NK-92 treated with Interleukin-12 subunit alpha and Interleukin-12 subunit beta, amount 100 ng/mL, for 24 hours (cell line): ENCODE measurements at regions not wholly inside any gene's neighbourhood (a gene's known extent, or its start where the extent isn't known, plus 50 kb on each side); places are given as distances from the start of the nearest gene placed in this dataset.
"Not testable (repeated sequence)": the region's sequence is repeated elsewhere in the genome, so short reads cannot be mapped to it uniquely, and the experiment has no call there.

Experiments
- DNase-seq: peaks from one replicate; lab custom pipeline; 2025; lab: John Stamatoyannopoulos, UW

DNA sequence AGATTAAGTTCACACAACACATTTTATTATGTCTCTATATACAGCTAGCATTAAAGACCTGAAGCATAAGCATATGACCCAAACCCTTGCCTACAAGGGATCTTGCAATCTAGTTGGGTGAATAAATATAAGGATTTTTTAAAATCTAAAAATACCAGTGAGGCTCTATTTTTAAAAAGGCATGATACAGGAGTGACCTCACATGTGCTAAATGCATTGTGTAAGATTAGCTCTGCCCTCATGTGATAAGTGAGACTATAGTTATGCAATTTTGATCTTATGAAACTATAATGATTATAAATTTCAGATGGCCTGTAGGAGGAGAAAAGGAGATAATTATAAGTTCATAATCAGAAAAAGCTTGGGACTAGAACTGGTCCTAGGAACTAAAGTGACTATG is 451.0 kb upstream of the MAN1A1 start:
- no peak for DNase-seq

DNA sequence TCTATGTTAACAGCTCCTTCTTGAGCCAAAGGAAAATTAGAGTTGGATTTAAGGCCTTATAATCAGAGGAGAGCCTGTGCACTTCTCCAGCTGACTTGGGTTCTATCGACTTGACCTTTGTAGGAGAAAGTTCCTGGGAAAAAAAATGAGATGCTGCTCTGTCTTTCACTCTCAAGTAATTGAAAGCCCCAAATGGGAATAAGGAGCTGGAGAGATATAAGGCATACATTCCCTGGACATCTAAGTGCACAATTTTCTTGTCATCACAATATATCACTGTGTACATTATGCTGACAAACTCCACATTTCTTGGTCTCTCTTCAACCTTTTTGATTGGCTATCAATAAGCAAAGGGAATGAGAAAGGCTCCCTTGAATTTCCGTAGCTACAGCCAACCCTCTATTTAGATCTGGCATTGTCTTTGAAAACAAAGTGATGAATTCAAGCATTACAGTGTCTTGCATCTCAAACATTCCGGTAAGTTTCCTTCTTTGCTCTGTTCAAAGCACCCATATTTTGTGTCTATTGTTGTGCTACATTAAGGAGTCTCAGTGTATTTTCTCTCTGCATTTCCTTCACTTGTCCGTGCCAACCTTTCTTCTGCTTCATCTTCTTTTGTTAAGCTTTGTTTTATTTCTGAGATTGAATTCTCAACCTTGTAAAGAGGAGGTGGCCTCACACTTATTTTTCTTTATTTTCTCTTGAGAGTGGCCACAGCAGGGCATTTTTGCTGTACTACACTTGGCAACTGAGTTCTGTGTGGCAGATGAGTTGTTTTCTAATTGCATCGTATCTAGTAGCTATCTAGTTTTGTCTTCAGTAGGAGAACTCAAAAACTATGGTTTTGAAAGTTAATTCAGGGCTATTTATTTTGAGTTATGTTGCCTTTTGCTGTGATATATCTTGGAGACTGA is 450.3 kb upstream of the MAN1A1 start:
- DNase-seq, result no peak

DNA sequence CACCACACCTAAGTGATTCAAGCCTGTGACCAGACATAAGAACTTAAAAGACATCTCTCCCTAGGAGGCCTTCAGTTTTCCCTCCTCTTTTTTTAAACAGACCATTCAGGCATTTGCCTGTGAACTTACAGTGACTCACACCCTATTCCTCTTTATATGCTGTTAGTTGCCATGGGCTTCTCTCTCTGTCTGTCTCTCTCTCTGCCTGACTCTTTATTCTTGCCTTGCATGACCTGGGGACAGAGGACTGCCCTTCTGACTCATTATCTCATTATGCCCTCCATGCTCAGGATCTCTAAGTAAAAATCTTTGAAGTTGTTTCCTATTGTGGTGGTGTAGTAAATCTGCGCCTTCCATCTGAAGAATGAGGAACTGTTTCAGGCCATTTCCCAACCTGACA is 442.2 kb upstream of the MAN1A1 start:
- DNase-seq, result no peak

DNA sequence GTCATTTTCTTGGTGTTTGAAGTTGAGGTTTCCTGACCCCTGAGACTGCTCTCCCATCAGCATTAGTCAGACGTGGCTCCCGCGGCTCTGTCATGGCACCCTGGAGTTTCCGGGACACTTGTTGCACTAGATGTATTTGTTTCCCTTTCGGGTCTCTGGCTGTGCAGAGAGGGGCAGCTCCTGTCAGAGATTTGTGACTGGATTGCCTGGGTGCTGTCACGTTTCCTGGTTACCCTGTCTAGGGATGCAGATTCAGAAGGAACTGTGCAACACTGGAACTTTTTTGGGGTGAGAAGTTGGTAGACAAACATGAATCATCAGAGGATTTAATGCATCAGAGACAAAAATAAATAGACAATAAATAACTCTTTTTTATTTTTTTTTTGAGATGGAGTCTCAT is 431.8 kb upstream of the MAN1A1 start:
- no peak for DNase-seq

DNA sequence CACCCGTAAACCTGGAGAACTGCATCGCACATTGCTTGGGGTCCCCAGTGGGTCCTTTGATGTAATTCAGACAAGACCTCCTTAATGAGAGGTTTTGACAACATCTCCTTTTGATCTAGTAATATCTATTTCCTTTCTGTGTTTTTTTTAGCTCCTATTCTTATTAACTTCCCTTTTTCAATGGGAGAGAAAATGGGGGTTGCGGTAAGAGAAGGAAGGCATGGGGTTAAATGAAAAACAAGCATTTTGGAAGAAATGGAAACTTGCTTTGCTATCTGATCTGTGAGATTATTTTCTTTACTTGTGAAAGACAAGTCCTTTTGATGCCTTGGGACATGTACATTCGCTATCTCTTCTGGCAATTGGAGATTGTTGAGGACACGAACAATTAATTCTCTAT is 418.6 kb upstream of the MAN1A1 start:
- DNase-seq, result no peak

DNA sequence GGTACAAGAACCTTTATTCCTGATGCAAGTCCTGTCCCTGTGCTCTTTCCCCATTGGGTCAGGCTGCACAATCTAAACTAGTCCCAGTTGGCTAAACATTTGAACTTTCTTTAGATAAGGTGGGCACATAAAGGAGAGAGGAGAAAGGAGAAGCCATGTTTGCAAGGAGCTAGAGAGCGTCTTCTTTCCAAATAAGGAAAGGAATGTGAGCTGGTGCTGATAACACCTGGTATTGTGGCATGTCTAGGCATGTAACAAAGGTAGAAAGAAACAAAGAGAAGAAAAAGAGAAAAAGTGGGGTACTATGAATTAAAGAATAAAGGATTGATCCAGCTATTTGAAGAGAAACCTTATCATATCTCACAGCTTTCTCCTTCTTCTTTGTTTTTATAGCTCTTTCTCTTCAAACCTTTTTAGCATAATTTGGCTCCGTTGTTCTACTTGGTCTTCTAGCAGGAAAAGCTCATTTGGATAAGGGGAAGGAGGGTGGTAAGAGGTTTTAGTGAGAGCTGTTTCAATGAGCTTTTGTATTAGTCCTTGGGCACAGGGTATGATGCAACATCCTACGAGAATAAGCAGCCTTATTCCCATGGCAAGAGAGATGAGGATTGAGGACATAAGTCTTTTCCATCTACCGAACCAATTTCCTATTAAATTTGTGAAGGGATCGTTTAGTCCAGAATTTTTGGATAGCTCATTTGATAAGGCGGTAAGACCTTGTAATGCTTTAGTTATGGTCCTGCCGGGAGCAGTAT is 415.5 kb upstream of the MAN1A1 start:
- no peak for DNase-seq

DNA sequence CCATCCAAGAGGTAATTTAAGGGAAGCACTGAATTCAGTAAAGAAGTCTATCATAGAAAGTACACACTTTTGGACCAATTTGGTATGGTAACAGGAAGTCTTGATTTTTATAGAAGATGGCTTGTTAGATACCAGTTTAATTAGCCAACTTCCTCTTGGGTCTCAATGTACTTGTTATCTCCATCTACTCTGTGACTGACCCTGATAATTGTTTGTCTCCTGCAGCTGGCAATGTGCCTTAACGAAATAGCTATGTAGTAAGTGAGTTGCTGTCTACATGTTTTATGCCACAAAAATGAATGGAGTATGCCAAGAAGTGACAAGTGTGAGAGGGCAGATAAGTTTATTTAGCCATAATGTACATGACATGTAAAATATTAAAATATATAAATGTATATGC is 410.5 kb upstream of the MAN1A1 start:
- DNase-seq, result no peak

DNA sequence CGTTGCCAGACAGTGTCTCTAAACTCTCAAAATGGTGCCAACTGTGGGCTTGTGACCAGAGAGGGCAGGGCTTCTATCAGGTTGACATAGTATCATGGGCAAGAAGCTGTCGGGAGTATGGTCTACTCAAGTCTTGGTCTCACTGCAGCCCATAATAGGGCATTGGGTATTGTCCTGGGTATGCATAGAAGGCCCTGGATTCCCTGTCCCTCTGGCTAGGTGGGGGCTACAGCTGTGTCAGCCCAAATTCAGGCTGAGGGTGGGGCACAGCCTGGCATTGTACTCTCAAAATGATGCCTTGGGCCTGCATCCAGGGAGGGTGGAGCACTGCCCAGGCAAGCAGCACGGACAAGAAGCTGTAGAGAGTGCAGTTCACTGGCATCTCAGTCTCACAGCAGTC is 408.8 kb upstream of the MAN1A1 start:
- no peak for DNase-seq

DNA sequence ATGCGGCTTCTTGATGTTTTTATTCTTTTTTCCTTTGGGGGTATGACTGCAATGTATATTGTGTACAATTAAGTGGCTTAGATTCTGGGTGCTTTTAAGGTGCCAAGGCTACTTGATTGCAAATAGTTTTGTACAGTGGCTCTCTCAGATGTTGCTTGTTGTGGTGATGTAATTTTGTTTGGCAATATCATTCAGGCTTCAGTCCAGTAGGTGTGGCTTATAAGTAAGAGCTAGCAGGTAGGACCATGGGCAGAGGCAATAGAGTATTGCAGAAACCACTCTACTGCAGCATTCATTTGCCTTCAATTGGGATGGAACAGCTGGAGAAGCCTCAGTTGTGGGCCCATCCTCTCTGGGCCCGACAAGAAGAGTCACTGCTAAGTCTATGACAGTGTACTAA is 407.9 kb upstream of the MAN1A1 start:
- DNase-seq, result no peak

DNA sequence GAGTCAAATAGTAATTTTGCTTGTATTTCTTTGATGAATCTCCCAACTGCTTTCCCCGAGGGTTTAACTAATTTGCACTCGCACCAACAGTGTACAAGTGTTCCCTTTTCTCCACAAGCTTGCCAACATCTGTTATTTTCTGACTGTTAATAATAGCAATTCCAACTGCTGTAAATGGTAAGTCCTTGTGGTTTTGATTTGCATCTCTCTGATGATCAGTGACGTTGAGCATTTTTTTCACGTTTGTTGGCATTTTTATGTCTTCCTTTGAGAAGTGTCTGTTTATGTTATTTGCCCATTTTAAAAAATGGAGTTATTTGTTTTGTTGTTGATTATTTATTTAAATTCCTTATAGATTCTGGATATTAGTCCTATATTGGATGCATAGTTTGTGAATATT is 399.8 kb upstream of the MAN1A1 start:
- DNase-seq, result no peak

DNA sequence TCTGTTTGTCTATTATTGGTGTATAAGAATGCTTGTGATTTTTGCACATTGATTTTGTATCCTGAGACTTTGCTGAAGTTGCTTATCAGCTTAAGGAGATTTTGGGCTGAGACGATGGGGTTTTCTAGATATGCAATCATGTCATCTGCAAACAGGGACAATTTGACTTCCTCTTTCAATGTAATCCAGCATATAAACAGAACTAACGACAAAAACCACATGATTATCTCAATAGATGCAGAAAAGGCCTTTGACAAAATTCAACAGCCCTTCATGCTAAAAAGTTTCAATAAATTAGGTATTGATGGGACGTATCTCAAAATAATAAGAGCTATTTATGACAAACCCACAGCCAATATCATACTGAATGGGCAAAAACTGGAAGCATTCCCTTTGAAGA is 399.0 kb upstream of the MAN1A1 start:
- not testable (repeated sequence) for DNase-seq

DNA sequence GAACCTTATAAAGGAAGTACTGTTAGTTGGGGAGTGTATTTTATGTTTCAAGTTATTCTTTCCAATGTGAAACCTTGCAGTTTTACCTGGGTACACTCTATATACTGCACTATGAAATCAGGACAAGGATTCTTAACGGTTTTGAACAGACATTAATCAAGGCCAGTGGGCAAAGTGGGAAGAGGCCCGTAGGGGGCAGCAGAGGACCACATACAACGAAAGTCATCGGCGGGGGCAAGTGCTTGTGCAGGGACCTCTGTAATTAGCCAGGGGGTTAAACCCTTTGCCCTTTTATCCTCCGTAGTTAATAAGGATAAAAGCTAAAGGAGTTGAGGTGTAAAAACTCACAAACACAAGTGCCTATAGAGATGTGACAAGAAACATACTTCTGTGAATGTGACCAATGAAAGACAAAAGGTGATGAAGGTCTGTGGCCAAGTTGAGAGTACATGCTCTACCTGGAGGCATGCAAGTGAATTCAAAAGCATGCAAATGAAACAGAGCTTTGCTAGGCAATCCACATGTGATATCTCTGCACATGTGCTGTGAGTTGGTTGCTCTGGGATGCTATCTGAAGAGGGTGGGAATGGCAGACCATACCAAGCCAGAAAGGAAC is 392.7 kb upstream of the MAN1A1 start:
- DNase-seq, result peak; percentile 44

DNA sequence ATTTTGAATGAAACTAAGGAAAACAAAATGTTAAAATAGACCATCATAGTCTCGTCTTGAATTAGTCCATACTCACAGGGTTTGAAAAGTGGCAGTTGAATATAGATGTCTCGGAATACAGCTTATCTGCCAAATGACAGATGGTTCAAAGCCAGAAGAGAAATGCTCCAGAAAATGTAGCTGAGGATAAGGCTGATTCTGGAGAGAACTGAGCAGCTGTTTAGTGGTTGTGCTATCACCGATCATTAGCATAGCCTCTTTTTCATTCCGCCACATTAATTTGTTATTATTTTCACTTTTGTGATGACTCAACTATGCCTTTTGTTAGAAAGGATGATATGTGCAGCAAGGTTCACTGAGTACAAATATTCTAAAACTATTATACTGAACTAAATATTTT is 390.2 kb upstream of the MAN1A1 start:
- no peak for DNase-seq

DNA sequence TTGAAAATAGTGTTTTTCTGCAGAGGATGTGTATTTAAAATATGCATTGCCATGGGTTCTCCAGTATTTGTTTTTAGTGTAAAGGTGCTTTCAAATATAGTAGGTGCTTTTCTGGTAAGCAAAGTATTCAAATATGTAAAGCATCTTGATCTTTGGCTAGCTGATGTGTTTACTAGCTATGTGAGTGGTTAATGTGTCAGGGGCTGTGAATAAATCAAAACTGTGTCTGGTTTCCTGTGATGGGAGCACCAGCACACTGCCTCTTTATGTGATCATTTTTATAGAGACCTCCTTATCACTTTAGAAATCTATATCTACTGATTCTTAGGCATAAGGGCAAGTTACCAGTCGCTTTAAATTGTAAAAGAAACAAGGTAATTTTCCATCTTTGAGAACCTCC is 388.9 kb upstream of the MAN1A1 start:
- DNase-seq, result no peak

DNA sequence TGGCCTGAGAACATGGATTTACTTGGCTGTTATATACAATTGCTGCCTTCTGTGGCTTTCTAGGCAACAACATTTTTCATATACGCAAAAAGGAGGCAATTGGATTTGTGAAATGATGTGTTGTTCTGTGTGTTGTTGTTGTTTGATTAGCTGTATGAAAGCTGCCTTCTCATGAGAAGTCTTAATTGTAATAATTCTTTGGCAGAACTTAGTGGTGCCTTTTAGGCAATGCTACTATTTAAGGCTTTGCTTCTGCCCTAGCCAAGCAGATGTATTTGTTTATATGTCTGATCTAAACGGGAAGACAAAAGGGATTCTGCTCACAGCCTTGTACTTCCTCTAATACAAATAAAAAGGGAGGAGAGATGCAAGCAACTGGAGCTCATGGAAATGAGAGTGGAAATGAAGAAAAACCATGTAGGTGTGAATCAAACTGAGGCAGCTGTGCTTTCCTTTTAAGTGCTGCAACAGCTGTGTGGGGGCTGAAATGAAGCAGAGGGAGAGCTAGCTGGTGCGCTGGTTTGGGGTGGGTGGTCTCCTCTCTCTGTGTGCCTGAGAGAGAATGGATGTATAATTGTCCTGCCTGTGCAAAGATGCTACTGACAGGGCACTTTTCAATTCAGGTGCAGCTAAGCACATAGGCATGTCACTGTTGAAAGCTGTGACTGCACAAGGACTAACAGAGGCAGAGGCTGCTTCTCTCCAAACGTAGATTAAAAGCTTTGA is 386.9 kb upstream of the MAN1A1 start:
- DNase-seq, result no peak

DNA sequence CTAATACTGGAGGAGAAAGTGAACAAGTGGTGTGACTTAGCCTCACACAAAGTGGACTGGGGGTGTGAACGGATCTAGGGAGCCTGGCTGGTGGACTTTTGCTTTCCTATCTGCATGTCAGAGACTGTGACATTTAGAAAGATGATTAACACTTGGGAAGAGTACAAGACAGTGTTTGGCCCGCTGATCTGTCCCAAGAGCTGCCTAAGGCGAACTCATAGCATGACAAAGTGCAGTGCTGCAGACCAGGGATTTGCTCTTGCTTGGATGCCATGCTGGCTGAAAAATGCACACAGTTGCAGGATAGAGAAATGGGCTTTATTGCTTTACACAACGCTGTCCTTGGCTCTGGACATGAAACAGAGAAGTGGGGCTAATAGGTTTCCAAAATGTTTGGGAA is 386.0 kb upstream of the MAN1A1 start:
- no peak for DNase-seq

DNA sequence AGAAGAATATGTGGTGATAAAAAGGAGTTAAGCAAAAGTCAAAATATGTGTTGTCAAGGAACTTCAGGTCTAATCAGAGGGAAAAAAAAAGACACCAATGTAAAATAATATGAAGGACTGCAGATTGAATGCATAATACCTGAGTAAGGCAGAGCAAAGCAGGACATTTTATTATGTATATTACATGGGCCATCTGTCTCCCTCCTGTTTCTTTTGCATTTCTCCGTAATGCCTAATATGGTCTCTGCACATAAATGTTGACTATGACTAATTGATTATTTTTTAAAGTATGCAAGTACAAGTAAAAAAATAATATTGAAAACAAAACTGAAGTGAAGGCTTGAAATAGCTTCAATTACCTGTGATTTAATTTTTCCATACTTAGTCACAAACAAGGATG is 384.7 kb upstream of the MAN1A1 start:
- no peak for DNase-seq

DNA sequence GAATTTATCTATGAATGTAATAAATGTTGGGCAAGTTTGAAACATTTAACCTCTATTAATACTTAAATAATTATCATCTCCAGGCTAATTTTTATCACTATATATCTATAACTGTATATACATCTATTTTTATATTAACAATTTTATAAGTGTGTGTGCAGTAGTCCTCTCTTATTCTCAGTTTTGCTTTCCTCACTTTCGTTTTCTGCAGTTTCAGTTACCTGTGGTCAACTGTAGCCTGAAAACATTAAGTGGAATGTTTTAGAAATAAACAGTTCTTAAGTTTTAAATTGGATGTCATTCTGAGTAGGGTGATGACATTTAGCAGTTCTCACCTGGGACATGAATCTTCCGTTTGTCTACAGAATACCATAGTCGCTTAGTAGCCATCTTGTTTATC is 379.4 kb upstream of the MAN1A1 start:
- DNase-seq, result no peak

DNA sequence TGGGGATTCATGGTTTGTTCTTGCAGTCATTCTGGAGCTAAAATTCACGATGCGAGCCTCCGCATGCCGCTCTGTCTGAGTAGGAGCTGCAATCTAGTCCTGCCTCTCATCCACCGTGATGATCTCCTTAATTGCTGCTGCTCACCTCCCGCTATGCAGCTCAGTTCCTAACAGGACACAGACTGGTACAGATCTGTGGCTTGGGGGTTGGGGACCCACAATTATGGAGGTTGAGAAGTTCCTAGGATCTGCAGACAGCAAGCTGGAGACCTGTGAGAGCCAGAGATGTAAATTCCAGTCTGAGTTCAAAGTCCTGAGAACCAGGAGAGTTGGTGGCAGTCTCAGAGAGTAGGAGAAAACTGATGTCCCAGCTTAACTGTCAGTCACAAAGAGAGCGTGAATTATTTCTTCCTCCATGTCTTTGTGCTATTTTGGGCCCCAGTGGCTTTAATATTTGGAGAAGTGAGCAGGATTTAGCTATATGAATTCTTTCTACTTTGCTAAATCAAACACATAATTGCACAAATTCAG is 378.7 kb upstream of the MAN1A1 start:
- no peak for DNase-seq

DNA sequence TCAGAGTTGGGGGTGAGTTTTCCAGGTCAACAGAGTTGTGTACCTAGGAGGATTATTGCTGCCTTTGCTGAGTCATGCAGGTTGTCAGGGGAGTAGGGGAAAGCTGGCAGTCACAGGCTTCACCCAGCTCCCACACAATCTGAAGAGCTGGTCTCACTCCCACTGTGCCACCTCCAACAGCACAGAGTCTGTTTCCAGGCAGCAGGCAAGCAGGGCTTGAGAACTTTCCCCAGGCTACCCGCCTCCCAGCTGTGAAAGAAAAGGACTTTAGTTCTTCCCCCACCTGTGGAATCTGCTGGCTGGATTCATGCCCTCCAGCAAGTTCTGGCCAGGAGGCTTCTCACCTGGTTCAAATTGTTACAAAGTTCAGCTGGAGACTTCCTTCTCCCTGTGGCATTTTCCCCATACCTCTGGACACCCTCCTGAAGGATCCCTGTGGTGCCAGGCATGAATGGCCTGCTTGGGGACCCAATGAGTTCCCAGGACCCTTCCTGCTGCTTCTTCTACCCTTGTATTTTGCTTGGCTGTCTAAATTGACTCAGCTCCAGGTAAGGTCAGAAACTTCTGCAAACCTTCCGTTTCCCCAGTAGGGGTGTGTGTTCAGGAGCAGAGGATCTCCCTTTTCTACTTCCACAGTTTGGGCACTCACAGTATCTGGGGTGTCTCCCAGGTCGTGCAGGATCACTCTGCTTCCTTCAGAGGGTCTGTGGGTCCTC is 378.1 kb upstream of the MAN1A1 start:
- DNase-seq, result no peak

DNA sequence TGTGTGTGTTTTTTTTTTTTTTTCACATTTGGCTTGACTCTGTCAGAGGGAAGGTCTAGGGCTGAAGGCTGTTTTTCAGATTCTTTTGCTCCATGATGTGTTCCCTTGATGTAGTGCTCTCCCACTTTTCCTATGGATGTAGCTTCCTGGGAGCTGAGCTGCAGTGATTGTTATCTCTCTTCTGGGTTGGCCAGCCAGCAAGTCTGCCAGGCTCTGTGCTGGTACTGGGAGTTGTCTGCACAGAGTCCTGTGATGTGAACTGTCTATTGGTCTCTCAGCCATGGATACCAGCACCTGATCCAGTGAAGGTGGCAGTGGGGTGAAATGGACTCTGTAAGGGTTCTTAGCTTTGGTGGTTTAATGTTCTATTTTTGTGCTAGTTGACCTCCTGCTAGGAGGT is 377.4 kb upstream of the MAN1A1 start:
- not testable (repeated sequence) for DNase-seq
